H9 (cell line): ENCODE measurements at regions not wholly inside any gene's neighbourhood (a gene's known extent, or its start where the extent isn't known, plus 50 kb on each side); places are given as distances from the start of the nearest gene placed in this dataset.

ENCODE experiments used
- DNase-seq: peaks from one replicate; pipeline ENCODE4 v3.0.0-alpha.2; 2017
- H2AFZ ChIP-seq: one replicate; pipeline ENCODE4 v1.6.1; 2013; ENCODE audit warnings: mild to moderate bottlenecking, low read length, control low read depth, moderate library complexity
- H2AK5ac ChIP-seq: 2 replicates; pipeline ENCODE4 v1.6.1; 2013; ENCODE audit warnings: low read length, control low read depth, mixed read lengths; ENCODE audit not compliant: insufficient read length
- H2BK120ac ChIP-seq: one replicate; pipeline ENCODE4 v1.6.1; 2013; ENCODE audit warnings: low read depth, mild to moderate bottlenecking, low read length, control low read depth, inconsistent platforms; ENCODE audit not compliant: poor library complexity, severe bottlenecking
- H2BK12ac ChIP-seq: 2 replicates; pipeline ENCODE4 v1.6.1; 2013; ENCODE audit warnings: low read length, control low read depth, mixed read lengths, low read depth; ENCODE audit not compliant: insufficient read length
- H2BK15ac ChIP-seq: 2 replicates; pipeline ENCODE4 v1.6.1; 2013; ENCODE audit warnings: low read depth, low read length, control low read depth
- H2BK20ac ChIP-seq: one replicate; pipeline ENCODE4 v1.6.1; 2013; ENCODE audit warnings: low read depth, mild to moderate bottlenecking, low read length, control low read depth, inconsistent platforms; ENCODE audit not compliant: poor library complexity, severe bottlenecking
- H2BK5ac ChIP-seq: 2 replicates; pipeline ENCODE4 v1.6.1; 2013; ENCODE audit warnings: low read length, control low read depth, mixed read lengths; ENCODE audit not compliant: insufficient read length
- H3K14ac ChIP-seq: 2 replicates; pipeline ENCODE4 v1.6.1; 2013; ENCODE audit warnings: low read length, control low read depth; ENCODE audit not compliant: insufficient read depth
- H3K18ac ChIP-seq: 2 replicates; pipeline ENCODE4 v1.6.1; 2013; ENCODE audit warnings: low read depth, mild to moderate bottlenecking, mixed read lengths, low read length, control low read depth; ENCODE audit not compliant: insufficient read length
- H3K23ac ChIP-seq: 2 replicates; pipeline ENCODE4 v1.6.1; 2013; ENCODE audit warnings: low read length, control low read depth, mixed read lengths, low read depth; ENCODE audit not compliant: insufficient read length
- H3K23me2 ChIP-seq: 2 replicates; pipeline ENCODE4 v1.6.1; 2013; ENCODE audit warnings: low read depth, mild to moderate bottlenecking, mixed read lengths, low read length, control low read depth; ENCODE audit not compliant: insufficient read length, poor library complexity, severe bottlenecking
- H3K27ac ChIP-seq: 2 replicates; pipeline ENCODE4 v1.5.1; 2013; ENCODE audit warnings: low read length, control low read depth, mixed read lengths, low read depth; ENCODE audit not compliant: insufficient read length
- H3K27me3 ChIP-seq: 2 replicates; pipeline ENCODE4 v1.6.1; 2013; ENCODE audit warnings: low read length, control low read depth, inconsistent platforms; ENCODE audit not compliant: insufficient read depth
- H3K4ac ChIP-seq: 2 replicates; pipeline ENCODE4 v1.6.1; 2013; ENCODE audit warnings: low read depth, mild to moderate bottlenecking, control low read depth, inconsistent platforms, low read length, moderate library complexity
- H3K4me1 ChIP-seq: 2 replicates; pipeline ENCODE4 v1.6.1; 2013; ENCODE audit warnings: low read length, control low read depth, inconsistent platforms; ENCODE audit not compliant: insufficient read depth
- H3K4me2 ChIP-seq: 2 replicates; pipeline ENCODE4 v1.6.1; 2013; ENCODE audit warnings: low read length, control low read depth, mixed read lengths; ENCODE audit not compliant: insufficient read length, insufficient read depth
- H3K56ac ChIP-seq: 2 replicates; pipeline ENCODE4 v1.6.1; 2013; ENCODE audit warnings: low read depth, mild to moderate bottlenecking, mixed read lengths, low read length, control low read depth; ENCODE audit not compliant: insufficient read length
- H3K79me1 ChIP-seq: 2 replicates; pipeline ENCODE4 v1.6.1; 2013; ENCODE audit warnings: low read depth, mild to moderate bottlenecking, moderate library complexity, low read length, control low read depth, inconsistent platforms; ENCODE audit not compliant: insufficient read depth, poor library complexity, severe bottlenecking
- H3K79me2 ChIP-seq: 2 replicates; pipeline ENCODE4 v1.6.1; 2013; ENCODE audit warnings: low read length, control low read depth, inconsistent platforms; ENCODE audit not compliant: insufficient read depth
- H3K9ac ChIP-seq: 2 replicates; pipeline ENCODE4 v1.6.1; 2013; ENCODE audit warnings: low read length, control low read depth, mixed read lengths; ENCODE audit not compliant: insufficient read length; ENCODE audit errors: extremely low read depth
- H3K9me3 ChIP-seq: one replicate; pipeline ENCODE4 v1.6.1; 2013; ENCODE audit warnings: low read depth, low read length, inconsistent platforms; ENCODE audit not compliant: control insufficient read depth
- H3T11ph ChIP-seq: one replicate; pipeline ENCODE4 v1.6.1; 2013; ENCODE audit warnings: mild to moderate bottlenecking, low read length, control low read depth, inconsistent platforms
- H4K20me1 ChIP-seq: one replicate; pipeline ENCODE4 v1.6.1; 2013; ENCODE audit not compliant: control insufficient read depth, insufficient read length, insufficient read depth
- H4K5ac ChIP-seq: 2 replicates; pipeline ENCODE4 v1.6.1; 2013; ENCODE audit warnings: low read depth, mild to moderate bottlenecking, mixed read lengths, low read length, control low read depth; ENCODE audit not compliant: insufficient read length
- H4K8ac ChIP-seq: replicated peaks from 2 replicates; pipeline ENCODE4 v1.6.1; 2013; ENCODE audit warnings: low read length, control low read depth, mixed read lengths, low read depth; ENCODE audit not compliant: insufficient read length
- H4K91ac ChIP-seq: 2 replicates; pipeline ENCODE4 v1.6.1; 2013; ENCODE audit warnings: low read depth, mild to moderate bottlenecking, moderate library complexity, mixed read lengths, low read length, control low read depth; ENCODE audit not compliant: insufficient read length
- H3K27ac Mint-ChIP-seq, 3 experiments: 2 replicates in 2 of 3; 3 replicates in 1 of 3; pipeline ENCODE4 v1.8.0; 2020 to 2021; ENCODE audit warnings: mixed read lengths in 3 of 3, mild to moderate bottlenecking in 1 of 3, moderate library complexity in 1 of 3
- H3K27me3 Mint-ChIP-seq: 2 replicates; pipeline ENCODE4 v1.8.0; 2021; ENCODE audit warnings: low read depth, mild to moderate bottlenecking, moderate library complexity, mixed read lengths
- H3K36me3 Mint-ChIP-seq, 3 experiments: 2 replicates in 2 of 3; 3 replicates in 1 of 3; pipeline ENCODE4 v1.8.0; 2020 to 2021; ENCODE audit warnings: low read depth in 3 of 3, mixed read lengths in 3 of 3; ENCODE audit not compliant: insufficient read depth in 1 of 3
- H3K4me1 Mint-ChIP-seq, 2 experiments: 2 replicates each; pipeline ENCODE4 v1.8.0; 2020; ENCODE audit warnings: mixed read lengths in 2 of 2
- H3K4me3 Mint-ChIP-seq, 2 experiments: 2 replicates in 1 of 2; 3 replicates in 1 of 2; pipeline ENCODE4 v1.8.0; 2020 to 2021; ENCODE audit warnings: mild to moderate bottlenecking in 2 of 2, mixed read lengths in 2 of 2, moderate library complexity in 1 of 2
- H3K9me3 Mint-ChIP-seq, 2 experiments: 2 replicates in 1 of 2; 3 replicates in 1 of 2; pipeline ENCODE4 v1.8.0; 2020; ENCODE audit warnings: mild to moderate bottlenecking in 2 of 2, mixed read lengths in 2 of 2, moderate library complexity in 1 of 2
- CTCF ChIP-seq: fragments of 200-600 bp; sonication (generic); conservative IDR thresholded peaks from 3 replicates; pipeline ENCODE4 v1.8.0; 2021; ENCODE audit warnings: antibody characterized with exemption, mild to moderate bottlenecking
- WGBS: extraction: QIAGEN DNeasy Blood & Tissue Kit; methylation state at CpG from one replicate; pipeline ENCODE4 v1.1.7; 2013; ENCODE audit warnings: missing lambda C conversion rate, low lambda C conversion rate, mixed read lengths; ENCODE audit not compliant: insufficient read length; ENCODE audit errors: extremely low coverage; 5-methylcytosine and 5-hydroxymethylcytosine counted together

GRCh38 chr5:165795073-165795472, 2289.7 kb downstream of the MAT2B start:
- H3K4me2 ChIP-seq: no peak overlapping the region
- no peak overlapping the region for H2BK5ac ChIP-seq
- no peak overlapping the region for H4K91ac ChIP-seq
- no peak overlapping the region for H3T11ph ChIP-seq
- Mint-ChIP-seq H3K4me3 (no peak overlapping the region), H3K27ac (no peak overlapping the region; a peak in 1 of 7 replicates), H3K27me3 (no peaks in the 10 kb centered on the region), H3K9me3 (peaks cover 7 to 18% of the 10 kb centered on the region in 2 experiments; a peak in 4 of 5 replicates), H3K4me1 (no peaks in the 10 kb centered on the region), H3K36me3 (peaks cover 0 to 13% (median 5%) of the 10 kb centered on the region in 3 experiments; a peak in 4 of 7 replicates)
- no peak overlapping the region for H4K5ac ChIP-seq
- H3K14ac ChIP-seq: no peak overlapping the region
- no peak overlapping the region for H3K9ac ChIP-seq
- no peak overlapping the region for H2AFZ ChIP-seq
- no peak overlapping the region for H3K56ac ChIP-seq
- H3K9me3 ChIP-seq: no peaks in the 10 kb centered on the region
- no peaks in the 10 kb centered on the region for H3K27me3 ChIP-seq
- no peak overlapping the region for H3K27ac ChIP-seq
- H3K4me1 ChIP-seq: no peaks in the 10 kb centered on the region
- TF ChIP-seq CTCF: no peak
- DNase-seq: no peak
- no peak overlapping the region for H2BK12ac ChIP-seq
- H3K23ac ChIP-seq: no peak overlapping the region
- no peaks in the 10 kb centered on the region for H4K20me1 ChIP-seq
- no peaks in the 10 kb centered on the region for H3K23me2 ChIP-seq
- H3K18ac ChIP-seq: no peak overlapping the region
- no peak overlapping the region for H4K8ac ChIP-seq
- H2BK120ac ChIP-seq: no peak overlapping the region
- H3K4ac ChIP-seq: no peak overlapping the region
- H2AK5ac ChIP-seq: no peak overlapping the region
- no peaks in the 10 kb centered on the region for H3K79me2 ChIP-seq
- no CpG with 5 or more reads among the region's 1 CpG for WGBS
- no peak overlapping the region for H2BK20ac ChIP-seq
- H2BK15ac ChIP-seq: no peak overlapping the region
- H3K79me1 ChIP-seq: no peaks in the 10 kb centered on the region
